Vagina (tissue), 2 donors: ENCODE measurements at regions not wholly inside any gene's neighbourhood (a gene's known extent, or its start where the extent isn't known, plus 50 kb on each side); places are given as distances from the start of the nearest gene placed in this dataset.

Source experiments
- POLR2A ChIP-seq, 2 donors: fragments of 450-650 bp; IDR thresholded peaks; one replicate each; pipeline ENCODE4 v1.6.1; 2017; ENCODE audit warnings: antibody characterized with exemption in 2 of 2, mild to moderate bottlenecking in 2 of 2, moderate library complexity in 2 of 2
- POLR2AphosphoS5 ChIP-seq, 2 donors: sonication (generic); formaldehyde crosslinking; IDR thresholded peaks; one replicate each; pipeline ENCODE4 v1.9.0; 2017; ENCODE audit warnings: antibody characterized with exemption in 2 of 2, mild to moderate bottlenecking in 2 of 2, low read depth in 1 of 2; ENCODE audit not compliant: insufficient read depth in 1 of 2
- TF ChIP-seq, protein P1 (sequence below), 3 experiments: fragments of 450-650 bp in 2 of 3; fragments of 200-600 bp in 1 of 3; sonication (generic) in 1 of 3; IDR thresholded peaks; one replicate each; pipeline ENCODE4 v1.5.1; 2017 to 2019; ENCODE audit warnings: antibody characterized with exemption in 3 of 3, mild to moderate bottlenecking in 2 of 3, moderate library complexity in 2 of 3

DNA sequence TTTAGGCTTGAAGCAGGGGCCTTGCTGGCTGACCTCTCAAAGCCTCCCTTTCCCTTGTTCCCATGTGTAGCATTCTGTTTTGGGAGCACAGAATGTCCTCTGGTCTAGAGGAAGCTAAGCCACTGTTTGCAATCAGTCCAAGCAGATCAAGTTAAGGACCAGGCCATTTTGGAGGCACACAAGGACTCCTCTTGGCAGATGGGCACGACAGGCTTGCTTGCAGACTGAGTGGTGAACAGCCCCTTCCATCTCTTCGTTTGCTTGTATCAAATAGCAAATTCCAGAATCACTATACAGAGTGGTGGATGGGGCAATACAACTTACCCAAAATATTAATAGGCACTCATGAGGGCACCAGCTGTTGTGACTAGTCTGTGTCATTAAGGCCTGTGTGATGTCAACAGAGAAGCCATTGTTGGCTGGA, 215.5 kb upstream of the SERP2 start:
- TF ChIP-seq, protein P1, sequence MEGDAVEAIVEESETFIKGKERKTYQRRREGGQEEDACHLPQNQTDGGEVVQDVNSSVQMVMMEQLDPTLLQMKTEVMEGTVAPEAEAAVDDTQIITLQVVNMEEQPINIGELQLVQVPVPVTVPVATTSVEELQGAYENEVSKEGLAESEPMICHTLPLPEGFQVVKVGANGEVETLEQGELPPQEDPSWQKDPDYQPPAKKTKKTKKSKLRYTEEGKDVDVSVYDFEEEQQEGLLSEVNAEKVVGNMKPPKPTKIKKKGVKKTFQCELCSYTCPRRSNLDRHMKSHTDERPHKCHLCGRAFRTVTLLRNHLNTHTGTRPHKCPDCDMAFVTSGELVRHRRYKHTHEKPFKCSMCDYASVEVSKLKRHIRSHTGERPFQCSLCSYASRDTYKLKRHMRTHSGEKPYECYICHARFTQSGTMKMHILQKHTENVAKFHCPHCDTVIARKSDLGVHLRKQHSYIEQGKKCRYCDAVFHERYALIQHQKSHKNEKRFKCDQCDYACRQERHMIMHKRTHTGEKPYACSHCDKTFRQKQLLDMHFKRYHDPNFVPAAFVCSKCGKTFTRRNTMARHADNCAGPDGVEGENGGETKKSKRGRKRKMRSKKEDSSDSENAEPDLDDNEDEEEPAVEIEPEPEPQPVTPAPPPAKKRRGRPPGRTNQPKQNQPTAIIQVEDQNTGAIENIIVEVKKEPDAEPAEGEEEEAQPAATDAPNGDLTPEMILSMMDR (IDR thresholded peaks at IDR 0.05) = no peak
- TF ChIP-seq POLR2A (IDR thresholded peaks at IDR 0.05) = no peak
- no peak for TF ChIP-seq POLR2AphosphoS5 (IDR thresholded peaks at IDR 0.05; ENCODE audit: insufficient read depth in 1 of 2, low read depth in 1 of 2)
